H9 (cell line): ENCODE measurements at regions not wholly inside any gene's neighbourhood (a gene's known extent, or its start where the extent isn't known, plus 50 kb on each side); places are given as distances from the start of the nearest gene placed in this dataset.

Experiments used
- DNase-seq: peaks from one replicate; pipeline ENCODE4 v3.0.0-alpha.2; 2017
- H2AFZ ChIP-seq: one replicate; pipeline ENCODE4 v1.6.1; 2013; ENCODE audit warnings: mild to moderate bottlenecking, low read length, control low read depth, moderate library complexity
- H2AK5ac ChIP-seq: 2 replicates; pipeline ENCODE4 v1.6.1; 2013; ENCODE audit warnings: low read length, control low read depth, mixed read lengths; ENCODE audit not compliant: insufficient read length
- H2BK120ac ChIP-seq: one replicate; pipeline ENCODE4 v1.6.1; 2013; ENCODE audit warnings: low read depth, mild to moderate bottlenecking, low read length, control low read depth, inconsistent platforms; ENCODE audit not compliant: poor library complexity, severe bottlenecking
- H2BK12ac ChIP-seq: 2 replicates; pipeline ENCODE4 v1.6.1; 2013; ENCODE audit warnings: low read length, control low read depth, mixed read lengths, low read depth; ENCODE audit not compliant: insufficient read length
- H2BK15ac ChIP-seq: 2 replicates; pipeline ENCODE4 v1.6.1; 2013; ENCODE audit warnings: low read depth, low read length, control low read depth
- H2BK20ac ChIP-seq: one replicate; pipeline ENCODE4 v1.6.1; 2013; ENCODE audit warnings: low read depth, mild to moderate bottlenecking, low read length, control low read depth, inconsistent platforms; ENCODE audit not compliant: poor library complexity, severe bottlenecking
- H2BK5ac ChIP-seq: 2 replicates; pipeline ENCODE4 v1.6.1; 2013; ENCODE audit warnings: low read length, control low read depth, mixed read lengths; ENCODE audit not compliant: insufficient read length
- H3K14ac ChIP-seq: 2 replicates; pipeline ENCODE4 v1.6.1; 2013; ENCODE audit warnings: low read length, control low read depth; ENCODE audit not compliant: insufficient read depth
- H3K18ac ChIP-seq: 2 replicates; pipeline ENCODE4 v1.6.1; 2013; ENCODE audit warnings: low read depth, mild to moderate bottlenecking, mixed read lengths, low read length, control low read depth; ENCODE audit not compliant: insufficient read length
- H3K23ac ChIP-seq: 2 replicates; pipeline ENCODE4 v1.6.1; 2013; ENCODE audit warnings: low read length, control low read depth, mixed read lengths, low read depth; ENCODE audit not compliant: insufficient read length
- H3K23me2 ChIP-seq: 2 replicates; pipeline ENCODE4 v1.6.1; 2013; ENCODE audit warnings: low read depth, mild to moderate bottlenecking, mixed read lengths, low read length, control low read depth; ENCODE audit not compliant: insufficient read length, poor library complexity, severe bottlenecking
- H3K27ac ChIP-seq: 2 replicates; pipeline ENCODE4 v1.5.1; 2013; ENCODE audit warnings: low read length, control low read depth, mixed read lengths, low read depth; ENCODE audit not compliant: insufficient read length
- H3K27me3 ChIP-seq: 2 replicates; pipeline ENCODE4 v1.6.1; 2013; ENCODE audit warnings: low read length, control low read depth, inconsistent platforms; ENCODE audit not compliant: insufficient read depth
- H3K4ac ChIP-seq: 2 replicates; pipeline ENCODE4 v1.6.1; 2013; ENCODE audit warnings: low read depth, mild to moderate bottlenecking, control low read depth, inconsistent platforms, low read length, moderate library complexity
- H3K4me1 ChIP-seq: 2 replicates; pipeline ENCODE4 v1.6.1; 2013; ENCODE audit warnings: low read length, control low read depth, inconsistent platforms; ENCODE audit not compliant: insufficient read depth
- H3K4me2 ChIP-seq: 2 replicates; pipeline ENCODE4 v1.6.1; 2013; ENCODE audit warnings: low read length, control low read depth, mixed read lengths; ENCODE audit not compliant: insufficient read length, insufficient read depth
- H3K56ac ChIP-seq: 2 replicates; pipeline ENCODE4 v1.6.1; 2013; ENCODE audit warnings: low read depth, mild to moderate bottlenecking, mixed read lengths, low read length, control low read depth; ENCODE audit not compliant: insufficient read length
- H3K79me1 ChIP-seq: 2 replicates; pipeline ENCODE4 v1.6.1; 2013; ENCODE audit warnings: low read depth, mild to moderate bottlenecking, moderate library complexity, low read length, control low read depth, inconsistent platforms; ENCODE audit not compliant: insufficient read depth, poor library complexity, severe bottlenecking
- H3K79me2 ChIP-seq: 2 replicates; pipeline ENCODE4 v1.6.1; 2013; ENCODE audit warnings: low read length, control low read depth, inconsistent platforms; ENCODE audit not compliant: insufficient read depth
- H3K9ac ChIP-seq: 2 replicates; pipeline ENCODE4 v1.6.1; 2013; ENCODE audit warnings: low read length, control low read depth, mixed read lengths; ENCODE audit not compliant: insufficient read length; ENCODE audit errors: extremely low read depth
- H3K9me3 ChIP-seq: one replicate; pipeline ENCODE4 v1.6.1; 2013; ENCODE audit warnings: low read depth, low read length, inconsistent platforms; ENCODE audit not compliant: control insufficient read depth
- H3T11ph ChIP-seq: one replicate; pipeline ENCODE4 v1.6.1; 2013; ENCODE audit warnings: mild to moderate bottlenecking, low read length, control low read depth, inconsistent platforms
- H4K20me1 ChIP-seq: one replicate; pipeline ENCODE4 v1.6.1; 2013; ENCODE audit not compliant: control insufficient read depth, insufficient read length, insufficient read depth
- H4K5ac ChIP-seq: 2 replicates; pipeline ENCODE4 v1.6.1; 2013; ENCODE audit warnings: low read depth, mild to moderate bottlenecking, mixed read lengths, low read length, control low read depth; ENCODE audit not compliant: insufficient read length
- H4K8ac ChIP-seq: replicated peaks from 2 replicates; pipeline ENCODE4 v1.6.1; 2013; ENCODE audit warnings: low read length, control low read depth, mixed read lengths, low read depth; ENCODE audit not compliant: insufficient read length
- H4K91ac ChIP-seq: 2 replicates; pipeline ENCODE4 v1.6.1; 2013; ENCODE audit warnings: low read depth, mild to moderate bottlenecking, moderate library complexity, mixed read lengths, low read length, control low read depth; ENCODE audit not compliant: insufficient read length
- H3K27ac Mint-ChIP-seq, 3 experiments: 2 replicates in 2 of 3; 3 replicates in 1 of 3; pipeline ENCODE4 v1.8.0; 2020 to 2021; ENCODE audit warnings: mixed read lengths in 3 of 3, mild to moderate bottlenecking in 1 of 3, moderate library complexity in 1 of 3
- H3K27me3 Mint-ChIP-seq: 2 replicates; pipeline ENCODE4 v1.8.0; 2021; ENCODE audit warnings: low read depth, mild to moderate bottlenecking, moderate library complexity, mixed read lengths
- H3K36me3 Mint-ChIP-seq, 3 experiments: 2 replicates in 2 of 3; 3 replicates in 1 of 3; pipeline ENCODE4 v1.8.0; 2020 to 2021; ENCODE audit warnings: low read depth in 3 of 3, mixed read lengths in 3 of 3; ENCODE audit not compliant: insufficient read depth in 1 of 3
- H3K4me1 Mint-ChIP-seq, 2 experiments: 2 replicates each; pipeline ENCODE4 v1.8.0; 2020; ENCODE audit warnings: mixed read lengths in 2 of 2
- H3K4me3 Mint-ChIP-seq, 2 experiments: 2 replicates in 1 of 2; 3 replicates in 1 of 2; pipeline ENCODE4 v1.8.0; 2020 to 2021; ENCODE audit warnings: mild to moderate bottlenecking in 2 of 2, mixed read lengths in 2 of 2, moderate library complexity in 1 of 2
- H3K9me3 Mint-ChIP-seq, 2 experiments: 2 replicates in 1 of 2; 3 replicates in 1 of 2; pipeline ENCODE4 v1.8.0; 2020; ENCODE audit warnings: mild to moderate bottlenecking in 2 of 2, mixed read lengths in 2 of 2, moderate library complexity in 1 of 2
- WGBS: extraction: QIAGEN DNeasy Blood & Tissue Kit; methylation state at CpG from one replicate; pipeline ENCODE4 v1.1.7; 2013; ENCODE audit warnings: missing lambda C conversion rate, low lambda C conversion rate, mixed read lengths; ENCODE audit not compliant: insufficient read length; ENCODE audit errors: extremely low coverage; 5-methylcytosine and 5-hydroxymethylcytosine counted together
- TF ChIP-seq, protein P1 (sequence below): fragments of 200-600 bp; sonication (generic); conservative IDR thresholded peaks from 3 replicates; pipeline ENCODE4 v1.8.0; 2021; ENCODE audit warnings: antibody characterized with exemption, mild to moderate bottlenecking

DNA sequence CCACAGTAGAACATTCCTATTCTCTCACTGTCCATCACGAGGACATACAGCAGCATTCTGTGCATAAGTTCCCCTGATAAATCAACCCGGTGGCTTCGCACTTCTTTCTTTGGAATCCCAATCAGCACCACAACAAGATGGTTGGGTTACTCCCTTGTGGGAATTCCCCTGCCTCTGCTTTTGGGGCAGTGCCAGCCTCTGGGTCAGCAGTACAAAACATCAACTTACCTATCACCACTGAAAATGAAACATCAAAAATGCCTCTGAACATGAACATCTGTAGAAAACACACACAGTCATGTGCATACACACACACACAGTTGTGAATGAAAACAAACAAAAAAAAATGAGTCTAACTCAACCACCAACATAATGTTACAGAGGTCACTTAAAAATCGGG is 79.3 kb downstream of the KCNA4 start:
- Mint-ChIP-seq H3K9me3 (peaks cover 19 to 23% of the 10 kb centered on the region in 2 experiments), H3K36me3 (peaks cover 10 to 20% (median 14%) of the 10 kb centered on the region in 3 experiments; a peak in 6 of 7 replicates), H3K27me3 (peaks cover 2% of the 10 kb centered on the region; the same call in 1 of the 2 replicates), H3K27ac (no peak overlapping the region), H3K4me1 (no peaks in the 10 kb centered on the region), H3K4me3 (no peak overlapping the region)
- DNase-seq = no peak
- H4K5ac ChIP-seq = no peak overlapping the region
- no peak overlapping the region for H2BK15ac ChIP-seq
- no peak overlapping the region for H4K91ac ChIP-seq
- TF ChIP-seq, protein P1, sequence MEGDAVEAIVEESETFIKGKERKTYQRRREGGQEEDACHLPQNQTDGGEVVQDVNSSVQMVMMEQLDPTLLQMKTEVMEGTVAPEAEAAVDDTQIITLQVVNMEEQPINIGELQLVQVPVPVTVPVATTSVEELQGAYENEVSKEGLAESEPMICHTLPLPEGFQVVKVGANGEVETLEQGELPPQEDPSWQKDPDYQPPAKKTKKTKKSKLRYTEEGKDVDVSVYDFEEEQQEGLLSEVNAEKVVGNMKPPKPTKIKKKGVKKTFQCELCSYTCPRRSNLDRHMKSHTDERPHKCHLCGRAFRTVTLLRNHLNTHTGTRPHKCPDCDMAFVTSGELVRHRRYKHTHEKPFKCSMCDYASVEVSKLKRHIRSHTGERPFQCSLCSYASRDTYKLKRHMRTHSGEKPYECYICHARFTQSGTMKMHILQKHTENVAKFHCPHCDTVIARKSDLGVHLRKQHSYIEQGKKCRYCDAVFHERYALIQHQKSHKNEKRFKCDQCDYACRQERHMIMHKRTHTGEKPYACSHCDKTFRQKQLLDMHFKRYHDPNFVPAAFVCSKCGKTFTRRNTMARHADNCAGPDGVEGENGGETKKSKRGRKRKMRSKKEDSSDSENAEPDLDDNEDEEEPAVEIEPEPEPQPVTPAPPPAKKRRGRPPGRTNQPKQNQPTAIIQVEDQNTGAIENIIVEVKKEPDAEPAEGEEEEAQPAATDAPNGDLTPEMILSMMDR = no peak
- H3K4me2 ChIP-seq = no peak overlapping the region
- H3K79me1 ChIP-seq = no peaks in the 10 kb centered on the region
- H3K79me2 ChIP-seq = no peaks in the 10 kb centered on the region
- no peak overlapping the region for H3K23ac ChIP-seq
- no peak overlapping the region for H4K8ac ChIP-seq
- no peak overlapping the region for H3K14ac ChIP-seq
- no peaks in the 10 kb centered on the region for H3K9me3 ChIP-seq
- no peak overlapping the region for H3K56ac ChIP-seq
- no peak overlapping the region for H2BK5ac ChIP-seq
- H3T11ph ChIP-seq = no peak overlapping the region
- no peaks in the 10 kb centered on the region for H3K27me3 ChIP-seq
- no peak overlapping the region for H2BK20ac ChIP-seq
- no peaks in the 10 kb centered on the region for H4K20me1 ChIP-seq
- no peak overlapping the region for H2BK120ac ChIP-seq
- H3K23me2 ChIP-seq = no peaks in the 10 kb centered on the region
- no CpG with 5 or more reads among the region's 4 CpGs for WGBS
- no peak overlapping the region for H3K18ac ChIP-seq
- H3K4ac ChIP-seq = no peak overlapping the region
- H2AK5ac ChIP-seq = no peak overlapping the region
- no peak overlapping the region for H3K9ac ChIP-seq
- no peak overlapping the region for H2AFZ ChIP-seq
- H3K27ac ChIP-seq = no peak overlapping the region
- H3K4me1 ChIP-seq = no peaks in the 10 kb centered on the region
- H2BK12ac ChIP-seq = no peak overlapping the region
